Sciatic nerve (tissue), 2 donors: ENCODE measurements at regions not wholly inside any gene's neighbourhood (a gene's known extent, or its start where the extent isn't known, plus 50 kb on each side); places are given as distances from the start of the nearest gene placed in this dataset.

ENCODE experiments used
- ATAC-seq: fragments of 200-7000 bp; cut with Tn5 transposase; one replicate; pipeline ENCODE4 v1.9.1; 2020; ENCODE audit warnings: mild to moderate bottlenecking, moderate library complexity
- DNase-seq: peaks from one replicate; pipeline ENCODE4 v3.0.0-alpha.2; 2020; ENCODE audit warnings: low spot score
- intact Hi-C: fragments of 100-400 bp; cut with DNase I; formaldehyde crosslinking; loops from one replicate; pipeline ENCODE4 v1.14.2; 2022
- donor health status: DM: no; HTN: no; CAD: no.
- donor health status: DM: no; HTN: no; CAD: no.

- intact Hi-C loops = no loop called here
- ATAC-seq = no peak
- DNase-seq = no peak
Observed at GRCh38 chr2:498493-499178, 178.6 kb downstream of the TMEM18 start.

- ATAC-seq (no peak), DNase-seq (no peak)
- intact Hi-C loops = no loop called here
Observed at GRCh38 chr2:497770-498492, 179.3 kb downstream of the TMEM18 start.

GRCh38 chr2:496729-497128 is 180.5 kb downstream of the TMEM18 start:
- intact Hi-C loops = no loop called here
- ATAC-seq (no peak), DNase-seq (no peak)

DNA sequence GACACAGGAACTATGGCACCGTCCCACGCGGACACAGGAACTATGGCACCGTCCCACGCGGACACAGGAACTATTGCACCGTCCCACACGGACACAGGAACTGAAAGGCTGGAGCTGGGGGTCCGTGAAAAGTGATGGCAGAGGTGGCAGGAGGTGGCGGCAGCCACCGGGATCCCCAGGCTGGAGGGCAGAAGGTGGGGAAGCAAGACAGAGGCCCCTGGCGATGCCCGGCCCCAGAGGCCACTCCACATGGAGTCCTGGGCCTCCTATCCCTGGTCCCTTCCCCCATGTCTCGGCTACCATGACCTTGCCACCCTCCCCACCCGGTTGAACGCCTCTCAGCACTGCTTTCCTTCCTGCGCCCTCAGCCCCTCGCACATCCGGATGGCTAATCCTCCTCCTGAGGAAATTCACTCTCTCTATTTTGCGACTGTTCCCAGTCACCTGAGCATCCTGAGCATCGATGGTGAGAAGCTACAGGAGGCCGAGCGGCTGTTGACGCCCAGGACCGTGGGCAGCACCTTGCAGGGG is 181.4 kb downstream of the TMEM18 start:
- ATAC-seq = no peak

GRCh38 chr2:494853-495252 is 182.4 kb downstream of the TMEM18 start:
- ATAC-seq (no peak), DNase-seq (no peak)
- intact Hi-C loops = no loop called here

More for the DNA sequence above, 181.4 kb downstream of the TMEM18 start:
- no peak for DNase-seq
- intact Hi-C loops = no loop called here

DNA sequence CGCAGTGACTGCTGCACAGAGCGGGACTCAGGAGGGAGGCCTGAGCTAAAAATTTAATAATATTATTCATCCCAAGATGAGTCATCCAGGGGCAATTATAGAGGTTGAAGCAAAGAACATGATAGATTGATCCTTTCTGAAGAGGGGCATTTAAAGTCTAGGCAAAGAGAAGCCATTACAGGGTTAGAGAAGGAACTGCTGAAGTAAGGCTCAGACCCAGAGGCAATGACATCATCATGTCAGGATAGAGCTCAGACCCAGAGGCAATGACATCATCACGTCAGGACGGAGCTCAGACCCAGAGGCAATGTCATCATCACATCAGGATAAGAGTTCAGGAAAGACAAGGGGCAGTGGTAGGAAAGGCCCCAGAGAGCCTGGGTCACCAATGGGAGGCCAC is 184.0 kb downstream of the TMEM18 start:
- ATAC-seq (no peak), DNase-seq (no peak)
- intact Hi-C loops = no loop called here

- DNase-seq (no peak), ATAC-seq (no peak)
Observed at GRCh38 chr2:492178-492577, 185.0 kb downstream of the TMEM18 start.

DNA sequence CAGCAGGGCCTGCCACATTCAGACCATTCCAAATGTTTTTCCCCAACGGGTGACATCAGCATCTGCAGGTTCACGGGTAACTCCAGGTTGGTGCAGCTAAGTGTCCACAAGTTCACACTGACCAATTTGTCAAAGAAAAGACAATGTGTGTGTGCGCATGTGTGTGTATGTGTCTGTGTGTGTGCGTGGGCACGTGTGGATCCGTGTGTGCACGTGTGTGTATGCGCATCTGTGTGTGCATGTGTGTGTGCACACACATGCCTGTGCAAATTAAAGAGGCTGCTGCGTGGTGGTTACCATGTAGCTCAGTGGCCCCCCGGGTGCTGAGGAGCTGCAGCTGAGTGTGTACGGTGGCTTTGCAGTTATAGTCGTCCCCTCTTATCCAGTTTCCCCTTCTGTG is 187.4 kb downstream of the TMEM18 start:
- ATAC-seq (no peak), DNase-seq (no peak)
- intact Hi-C loops = no loop called here

More at GRCh38 chr2:492178-492577, 185.0 kb downstream of the TMEM18 start:
- intact Hi-C loops = no loop called here

GRCh38 chr2:489084-489483 is 188.1 kb downstream of the TMEM18 start:
- no peak for ATAC-seq
- intact Hi-C loops = no loop called here
- DNase-seq = no peak

DNA sequence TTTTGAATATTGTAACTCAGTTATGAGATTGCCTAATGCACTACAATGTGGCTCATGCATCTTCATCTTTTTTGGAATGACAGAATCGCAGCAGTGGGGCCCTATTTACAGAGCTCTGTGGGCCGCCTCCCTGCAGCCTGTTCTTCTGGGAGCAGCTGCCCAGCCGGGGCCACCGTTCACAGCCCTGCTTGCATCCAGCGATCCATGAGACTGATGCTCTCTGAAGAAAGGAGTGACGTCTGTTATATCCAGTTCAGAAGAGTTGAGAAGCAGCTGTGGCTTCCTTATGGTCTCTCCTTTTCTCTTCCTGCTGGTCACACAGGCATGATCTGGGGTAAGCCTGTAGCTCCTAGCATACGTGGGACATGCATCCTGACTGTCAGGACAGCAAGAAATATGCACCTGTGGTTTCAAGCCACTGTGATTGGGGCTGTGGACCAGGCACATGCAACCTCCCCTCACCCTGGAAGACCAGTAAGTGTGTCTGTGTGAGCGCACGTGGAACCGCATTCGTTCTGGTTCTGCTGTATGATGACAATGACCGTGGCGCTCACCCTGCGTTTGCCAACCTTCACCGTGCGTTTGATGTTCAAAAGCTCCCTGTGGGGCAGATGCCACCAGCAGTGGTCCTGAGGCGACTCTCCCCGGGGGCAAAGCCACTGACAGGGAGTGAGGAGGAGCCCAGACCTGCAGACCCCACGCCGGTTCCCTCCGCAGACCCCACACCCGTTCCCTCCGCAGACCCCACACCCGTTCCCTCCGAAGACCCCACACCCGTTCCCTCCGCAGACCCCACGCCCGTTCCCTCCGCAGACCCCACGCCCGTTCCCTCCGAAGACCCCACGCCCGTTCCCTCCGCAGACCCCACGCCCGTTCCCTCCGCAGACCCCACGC is 189.8 kb downstream of the TMEM18 start:
- intact Hi-C loops = no loop called here
- no peak for DNase-seq
- no peak for ATAC-seq

- ATAC-seq = no peak
- intact Hi-C loops = no loop called here
Observed at GRCh38 chr2:486371-486770, 190.8 kb downstream of the TMEM18 start.

GRCh38 chr2:481388-481787 is 193.5 kb upstream of the ALKAL2 start:
- DNase-seq (no peak), ATAC-seq (no peak)
- intact Hi-C loops = no loop called here

More at GRCh38 chr2:486371-486770, 190.8 kb downstream of the TMEM18 start:
- DNase-seq = no peak

DNA sequence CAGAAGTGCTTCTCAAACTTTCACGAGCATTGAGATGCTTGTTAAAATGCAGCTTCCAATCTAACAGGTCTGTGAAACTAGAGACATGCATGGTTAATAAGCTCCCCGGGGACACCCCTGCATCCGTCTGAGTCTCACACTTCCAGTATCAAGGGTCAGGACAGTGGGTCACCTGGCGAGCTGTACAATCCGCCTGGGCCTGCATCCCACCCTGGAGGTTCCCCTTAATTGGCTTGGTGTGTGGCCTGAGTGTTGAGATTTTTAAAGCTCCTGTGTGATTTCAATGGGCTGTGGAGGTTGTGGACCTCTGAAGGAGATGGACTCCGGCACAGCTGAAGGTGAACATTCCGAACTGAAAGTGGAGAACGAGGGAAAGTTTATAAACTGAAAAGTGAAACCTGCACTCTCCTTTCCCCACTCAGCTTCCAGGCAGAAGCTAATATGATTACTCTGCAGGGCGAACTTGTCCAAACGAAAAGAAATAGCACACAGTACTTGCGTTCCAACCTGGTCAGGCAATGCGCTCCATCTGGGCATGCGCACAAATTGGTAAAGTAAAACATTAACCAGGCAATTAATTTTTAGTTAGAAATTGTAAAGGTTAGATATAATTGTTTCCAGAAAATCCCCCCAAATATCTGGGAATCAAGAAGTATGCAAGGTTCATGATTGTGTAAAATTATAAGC is 191.7 kb upstream of the ALKAL2 start:
- peak; percentile 71 for ATAC-seq
- intact Hi-C loops = no loop called here
- no peak for DNase-seq

GRCh38 chr2:479031-479430 is 191.1 kb upstream of the ALKAL2 start:
- ATAC-seq (peak; percentile 41), DNase-seq (no peak)
- intact Hi-C loops = no loop called here

GRCh38 chr2:471560-471959 is 183.7 kb upstream of the ALKAL2 start:
- ATAC-seq (no peak), DNase-seq (no peak)

GRCh38 chr2:469514-469913 is 181.6 kb upstream of the ALKAL2 start:
- ATAC-seq (no peak), DNase-seq (no peak)
- intact Hi-C loops = no loop called here

More at GRCh38 chr2:471560-471959, 183.7 kb upstream of the ALKAL2 start:
- intact Hi-C loops = no loop called here

DNA sequence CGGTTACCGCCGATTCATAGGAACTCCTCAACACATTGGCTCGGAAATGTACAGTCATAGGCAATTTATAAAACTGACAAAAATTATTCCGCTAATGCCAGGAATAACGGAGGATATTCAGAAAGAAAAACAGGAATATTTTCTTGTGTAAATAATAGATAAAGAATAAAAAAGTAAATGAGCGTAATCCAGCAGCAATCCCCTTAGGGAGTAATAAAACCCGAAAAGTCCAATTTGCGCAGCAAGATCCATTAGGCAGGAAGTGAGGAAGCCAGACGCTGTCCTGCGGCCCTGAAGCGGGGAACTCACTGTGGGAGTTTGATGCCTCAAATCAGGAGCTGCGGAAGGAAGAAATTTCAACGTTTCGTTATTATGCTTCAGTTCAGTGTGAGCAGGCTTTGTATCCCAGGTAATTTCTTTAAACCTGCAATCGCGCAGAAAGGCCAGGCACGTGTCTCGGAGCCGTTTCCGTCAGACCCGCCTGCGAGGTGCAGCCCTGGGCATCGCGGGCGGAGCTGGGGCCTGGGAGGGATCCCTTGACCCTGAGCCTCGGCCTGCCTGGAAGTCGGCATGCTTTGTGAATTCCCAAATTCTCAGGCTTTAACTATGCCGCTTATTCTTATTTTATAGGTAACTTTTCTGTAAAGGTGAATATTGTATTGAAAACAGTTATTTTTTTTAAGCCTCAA is 180.9 kb upstream of the ALKAL2 start:
- ATAC-seq (no peak), DNase-seq (no peak)
- intact Hi-C loops = no loop called here

DNA sequence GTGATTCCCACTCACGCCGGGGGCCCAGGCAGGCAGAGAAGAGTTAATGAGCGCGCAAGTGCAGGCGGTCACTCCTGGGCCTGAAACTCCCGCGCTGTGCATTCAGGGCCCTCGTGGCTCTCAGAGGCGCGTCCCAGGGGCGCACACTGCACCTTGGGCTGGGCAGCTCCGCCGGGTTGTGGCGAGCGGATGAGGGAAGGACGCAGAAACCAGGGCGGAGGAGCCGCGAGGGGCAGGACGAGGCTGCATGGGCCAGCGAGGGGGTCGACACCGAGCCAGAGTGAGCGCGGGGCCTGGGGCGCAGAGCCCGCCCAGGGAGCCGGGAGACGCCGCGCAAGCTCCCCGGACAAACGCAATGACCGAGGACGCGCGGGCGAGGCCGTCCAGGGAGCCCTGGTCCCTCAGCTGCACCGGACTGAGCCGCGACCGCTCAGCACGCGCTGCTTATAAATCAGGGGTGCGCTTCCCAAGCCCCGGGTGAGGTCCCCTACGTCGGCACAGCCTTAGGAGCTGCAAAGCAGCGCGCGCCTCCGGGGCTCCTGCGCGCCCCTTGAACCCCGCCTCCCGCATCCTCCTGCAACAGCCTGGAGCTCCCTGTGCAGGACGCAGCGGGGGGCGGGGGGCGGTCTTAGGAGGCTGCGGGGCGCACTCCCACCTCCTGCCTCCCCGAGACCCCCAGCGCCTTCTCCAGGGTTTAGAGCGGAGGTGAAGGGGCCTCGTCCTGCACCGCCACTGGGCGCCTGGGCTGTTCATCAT is 180.2 kb upstream of the ALKAL2 start:
- DNase-seq = no peak
- peak; percentile 26 for ATAC-seq
- intact Hi-C loops = no loop called here
